Esophagus squamous epithelium (tissue), 5 donors: ENCODE measurements at regions not wholly inside any gene's neighbourhood (a gene's known extent, or its start where the extent isn't known, plus 50 kb on each side); places are given as distances from the start of the nearest gene placed in this dataset.

Experiments used
- DNase-seq: peaks from one replicate; lab custom pipeline; 2025; lab: John Stamatoyannopoulos, UW
- H3K27ac ChIP-seq, 4 donors: fragments of 200-600 bp; sonication (generic); one replicate each; pipeline ENCODE4 v1.5.1; 2016 to 2019; ENCODE audit warnings: mild to moderate bottlenecking in 1 of 4
- H3K27me3 ChIP-seq, 4 donors: fragments of 200-600 bp; sonication (generic); 1 replicate in 3 of 4; 2 replicates in 1 of 4; pipeline versions ENCODE4 v1.5.1 to v1.6.0; 2017 to 2021; ENCODE audit warnings: antibody characterized with exemption in 1 of 4
- H3K36me3 ChIP-seq, 3 donors: fragments of 200-600 bp; sonication (generic); one replicate each; pipeline ENCODE4 v1.5.1; 2016 to 2019
- H3K4me1 ChIP-seq, 3 donors: fragments of 200-600 bp; sonication (generic); one replicate each; pipeline ENCODE4 v1.5.1; 2017 to 2019
- H3K4me3 ChIP-seq, 4 donors: fragments of 200-600 bp; sonication (generic); 1 replicate in 3 of 4; 2 replicates in 1 of 4; pipeline ENCODE4 v1.5.1; 2016 to 2019; ENCODE audit warnings: mild to moderate bottlenecking in 2 of 4, moderate library complexity in 1 of 4
- H3K9me3 ChIP-seq, 3 donors: fragments of 200-600 bp; sonication (generic); one replicate each; pipeline ENCODE4 v1.5.1; 2016 to 2019
- POLR2A ChIP-seq, 4 donors: fragments of 450-650 bp; IDR thresholded peaks; one replicate each; pipeline ENCODE4 v1.6.1; 2017; ENCODE audit warnings: antibody characterized with exemption in 4 of 4, mild to moderate bottlenecking in 4 of 4, moderate library complexity in 3 of 4
- WGBS, 2 donors: methylation state at CpG; one replicate each; pipeline ENCODE4 v1.1.5; 2018; 5-methylcytosine and 5-hydroxymethylcytosine counted together
- intact Hi-C: fragments of 100-400 bp; cut with DNase I; formaldehyde crosslinking; loops from one replicate; pipeline ENCODE4 v1.15.0; 2022
- TF ChIP-seq, protein P1 (sequence below), 6 experiments: fragments of 450-650 bp in 4 of 6; fragments of 200-600 bp in 2 of 6; sonication (generic) in 2 of 6; IDR thresholded peaks; one replicate each; pipeline ENCODE4 v1.5.1; 2016 to 2019; ENCODE audit warnings: antibody characterized with exemption in 6 of 6, mild to moderate bottlenecking in 4 of 6, moderate library complexity in 4 of 6
- donor health status: DM: yes; HTN: yes; CAD: no.

- TF ChIP-seq POLR2A (IDR thresholded peaks at IDR 0.05): no peak
- TF ChIP-seq, protein P1, sequence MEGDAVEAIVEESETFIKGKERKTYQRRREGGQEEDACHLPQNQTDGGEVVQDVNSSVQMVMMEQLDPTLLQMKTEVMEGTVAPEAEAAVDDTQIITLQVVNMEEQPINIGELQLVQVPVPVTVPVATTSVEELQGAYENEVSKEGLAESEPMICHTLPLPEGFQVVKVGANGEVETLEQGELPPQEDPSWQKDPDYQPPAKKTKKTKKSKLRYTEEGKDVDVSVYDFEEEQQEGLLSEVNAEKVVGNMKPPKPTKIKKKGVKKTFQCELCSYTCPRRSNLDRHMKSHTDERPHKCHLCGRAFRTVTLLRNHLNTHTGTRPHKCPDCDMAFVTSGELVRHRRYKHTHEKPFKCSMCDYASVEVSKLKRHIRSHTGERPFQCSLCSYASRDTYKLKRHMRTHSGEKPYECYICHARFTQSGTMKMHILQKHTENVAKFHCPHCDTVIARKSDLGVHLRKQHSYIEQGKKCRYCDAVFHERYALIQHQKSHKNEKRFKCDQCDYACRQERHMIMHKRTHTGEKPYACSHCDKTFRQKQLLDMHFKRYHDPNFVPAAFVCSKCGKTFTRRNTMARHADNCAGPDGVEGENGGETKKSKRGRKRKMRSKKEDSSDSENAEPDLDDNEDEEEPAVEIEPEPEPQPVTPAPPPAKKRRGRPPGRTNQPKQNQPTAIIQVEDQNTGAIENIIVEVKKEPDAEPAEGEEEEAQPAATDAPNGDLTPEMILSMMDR (IDR thresholded peaks at IDR 0.05): no peak
- Histone ChIP-seq H3K9me3 (no peaks in the 10 kb centered on the region), H3K36me3 (no peaks in the 10 kb centered on the region), H3K4me1 (no peaks in the 10 kb centered on the region), H3K27ac (no peak overlapping the region), H3K4me3 (no peak overlapping the region), H3K27me3 (no peaks in the 10 kb centered on the region)
- DNase-seq: no peak
- WGBS, 2 donors: 88% methylated on average over 4 of the region's 5 CpGs; no CpG with 5 or more reads in 1 of the 2 donors
- intact Hi-C loops: no loop called here
These were observed 265.3 kb upstream of the ZEB2 start for GRCh38 chr2:144785253-144785652.

DNA sequence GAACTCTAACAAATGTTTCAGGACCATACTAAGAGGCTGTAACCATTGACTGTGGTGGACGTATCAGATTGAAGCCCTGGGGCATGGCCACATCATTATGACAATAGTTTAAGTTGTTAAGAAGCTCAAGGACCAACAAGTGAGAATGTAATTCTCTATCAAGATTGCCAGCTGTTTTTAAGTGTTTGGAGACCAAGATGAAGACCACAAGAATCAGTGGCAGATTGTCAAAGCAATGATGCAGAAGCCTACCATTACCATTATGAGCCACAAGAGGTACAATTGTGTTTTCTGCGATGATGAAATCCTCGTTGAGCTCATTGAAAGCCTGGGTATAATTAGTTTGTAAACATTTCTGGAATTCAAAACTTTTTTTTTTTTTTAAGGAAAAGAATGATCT lies 261.1 kb upstream of the ZEB2 start:
- intact Hi-C loops: no loop called here
- WGBS, 2 donors: 83 to 90% methylated on average over 3 of the region's 3 CpGs
- H3K4me3 ChIP-seq: no peak overlapping the region
- no peaks in the 10 kb centered on the region for H3K36me3 ChIP-seq
- no peaks in the 10 kb centered on the region for H3K9me3 ChIP-seq
- TF ChIP-seq POLR2A (IDR thresholded peaks at IDR 0.05): no peak
- TF ChIP-seq, protein P1 (IDR thresholded peaks at IDR 0.05): no peak
- no peak overlapping the region for H3K27ac ChIP-seq
- H3K27me3 ChIP-seq: no peaks in the 10 kb centered on the region
- H3K4me1 ChIP-seq: no peaks in the 10 kb centered on the region
- DNase-seq: no peak

GRCh38 chr2:144776766-144777165 lies 256.8 kb upstream of the ZEB2 start:
- no peaks in the 10 kb centered on the region for H3K36me3 ChIP-seq
- H3K4me1 ChIP-seq: no peaks in the 10 kb centered on the region
- intact Hi-C loops: no loop called here
- DNase-seq: no peak
- H3K4me3 ChIP-seq: no peak overlapping the region
- H3K9me3 ChIP-seq: no peaks in the 10 kb centered on the region
- TF ChIP-seq, protein P1 (IDR thresholded peaks at IDR 0.05): no peak
- no peaks in the 10 kb centered on the region for H3K27me3 ChIP-seq
- no peak overlapping the region for H3K27ac ChIP-seq

DNA sequence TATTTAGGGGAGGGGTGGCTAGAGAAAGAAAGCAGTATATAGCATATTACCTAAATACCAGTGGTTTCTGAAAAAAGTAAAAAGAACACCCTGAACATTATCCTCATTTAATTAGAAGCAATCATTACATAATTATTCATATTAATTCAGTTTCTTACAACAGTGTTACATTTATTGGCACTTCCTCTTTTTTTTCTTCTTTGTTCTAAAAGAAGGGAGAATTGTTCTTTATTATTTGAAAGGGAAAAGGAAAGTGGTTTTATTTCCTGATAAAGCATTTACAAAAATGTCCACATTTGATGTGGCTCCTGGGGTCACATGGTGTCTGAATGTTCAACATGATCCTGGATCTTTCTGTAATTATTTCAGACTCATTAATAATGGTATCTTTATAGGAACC lies 254.9 kb upstream of the ZEB2 start:
- Histone ChIP-seq H3K36me3 (no peaks in the 10 kb centered on the region), H3K27ac (no peak overlapping the region), H3K4me1 (no peaks in the 10 kb centered on the region), H3K27me3 (no peaks in the 10 kb centered on the region), H3K4me3 (no peak overlapping the region), H3K9me3 (no peaks in the 10 kb centered on the region)
- no peak for TF ChIP-seq POLR2A (IDR thresholded peaks at IDR 0.05)
- TF ChIP-seq, protein P1 (IDR thresholded peaks at IDR 0.05): no peak
- no peak for DNase-seq
- intact Hi-C loops: no loop called here

DNA sequence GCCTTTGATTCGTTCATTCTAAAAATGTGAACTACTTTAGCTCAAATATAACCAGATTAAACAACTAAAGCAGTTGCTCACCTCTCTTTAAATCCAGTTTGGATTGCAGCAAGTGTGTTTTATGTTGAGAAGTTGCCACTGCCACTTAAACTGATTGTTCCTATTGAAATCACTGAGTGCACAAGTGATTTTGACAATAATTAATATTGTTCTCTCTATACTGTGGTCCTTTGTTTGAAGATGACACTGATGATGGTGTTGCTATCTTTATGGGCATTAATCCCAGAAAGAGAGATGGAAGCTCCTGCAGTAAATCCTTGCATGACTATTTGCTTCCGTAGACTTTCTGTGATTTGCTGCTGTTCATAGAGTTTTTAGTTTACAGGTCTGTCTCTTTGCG lies 251.4 kb upstream of the ZEB2 start:
- intact Hi-C loops: no loop called here
- DNase-seq: no peak
- TF ChIP-seq, protein P1 (IDR thresholded peaks at IDR 0.05): no peak
- TF ChIP-seq POLR2A (IDR thresholded peaks at IDR 0.05): no peak
- Histone ChIP-seq H3K27ac (no peak overlapping the region), H3K4me3 (no peak overlapping the region), H3K36me3 (no peaks in the 10 kb centered on the region), H3K9me3 (no peaks in the 10 kb centered on the region), H3K27me3 (no peaks in the 10 kb centered on the region), H3K4me1 (no peaks in the 10 kb centered on the region)
- 67 to 96% methylated on average over 3 of the region's 3 CpGs for WGBS, 2 donors
